Stomach (tissue), 4 donors: ENCODE measurements at regions not wholly inside any gene's neighbourhood (a gene's known extent, or its start where the extent isn't known, plus 50 kb on each side); places are given as distances from the start of the nearest gene placed in this dataset.

Experiments used
- EP300 ChIP-seq: sonication (generic); formaldehyde crosslinking; IDR thresholded peaks from one replicate; pipeline ENCODE4 v1.6.1; 2017; ENCODE audit warnings: antibody characterized with exemption
- POLR2A ChIP-seq, 4 donors: fragments of 450-650 bp; IDR thresholded peaks; one replicate each; pipeline ENCODE4 v1.6.1; 2016; ENCODE audit warnings: antibody characterized with exemption in 4 of 4, control low read depth in 2 of 4, mild to moderate bottlenecking in 1 of 4, moderate library complexity in 1 of 4
- POLR2AphosphoS5 ChIP-seq, 3 donors: sonication (generic); formaldehyde crosslinking; IDR thresholded peaks; one replicate each; pipeline ENCODE4 v1.6.1; 2016; ENCODE audit warnings: antibody characterized with exemption in 3 of 3
- TF ChIP-seq, protein P1 (sequence below), 7 experiments: fragments of 450-650 bp in 4 of 7; fragments of 200-600 bp in 3 of 7; sonication (generic) in 3 of 7; IDR thresholded peaks; one replicate each; pipeline ENCODE4 v1.5.1; 2016 to 2019; ENCODE audit warnings: antibody characterized with exemption in 7 of 7, control low read depth in 2 of 7, mild to moderate bottlenecking in 1 of 7

GRCh38 chr6:6377621-6378020, 57.2 kb upstream of the F13A1 start:
- TF ChIP-seq, protein P1, sequence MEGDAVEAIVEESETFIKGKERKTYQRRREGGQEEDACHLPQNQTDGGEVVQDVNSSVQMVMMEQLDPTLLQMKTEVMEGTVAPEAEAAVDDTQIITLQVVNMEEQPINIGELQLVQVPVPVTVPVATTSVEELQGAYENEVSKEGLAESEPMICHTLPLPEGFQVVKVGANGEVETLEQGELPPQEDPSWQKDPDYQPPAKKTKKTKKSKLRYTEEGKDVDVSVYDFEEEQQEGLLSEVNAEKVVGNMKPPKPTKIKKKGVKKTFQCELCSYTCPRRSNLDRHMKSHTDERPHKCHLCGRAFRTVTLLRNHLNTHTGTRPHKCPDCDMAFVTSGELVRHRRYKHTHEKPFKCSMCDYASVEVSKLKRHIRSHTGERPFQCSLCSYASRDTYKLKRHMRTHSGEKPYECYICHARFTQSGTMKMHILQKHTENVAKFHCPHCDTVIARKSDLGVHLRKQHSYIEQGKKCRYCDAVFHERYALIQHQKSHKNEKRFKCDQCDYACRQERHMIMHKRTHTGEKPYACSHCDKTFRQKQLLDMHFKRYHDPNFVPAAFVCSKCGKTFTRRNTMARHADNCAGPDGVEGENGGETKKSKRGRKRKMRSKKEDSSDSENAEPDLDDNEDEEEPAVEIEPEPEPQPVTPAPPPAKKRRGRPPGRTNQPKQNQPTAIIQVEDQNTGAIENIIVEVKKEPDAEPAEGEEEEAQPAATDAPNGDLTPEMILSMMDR (IDR thresholded peaks at IDR 0.05), result no peak
- TF ChIP-seq POLR2A (IDR thresholded peaks at IDR 0.05) (no peak), EP300 (no peak), POLR2AphosphoS5 (IDR thresholded peaks at IDR 0.05) (no peak)
